Stomach smooth muscle (tissue), 2 donors: ENCODE measurements at regions not wholly inside any gene's neighbourhood (a gene's known extent, or its start where the extent isn't known, plus 50 kb on each side); places are given as distances from the start of the nearest gene placed in this dataset.

Source experiments
- H3K27ac ChIP-seq: one replicate; pipeline ENCODE4 v1.7.0; 2013; ENCODE audit warnings: mild to moderate bottlenecking, low read length, inconsistent platforms
- H3K27me3 ChIP-seq, 2 donors: one replicate each; pipeline ENCODE4 v1.7.0; 2013; ENCODE audit warnings: low read length in 2 of 2; ENCODE audit not compliant: insufficient read depth in 2 of 2, control insufficient read depth in 1 of 2
- H3K36me3 ChIP-seq, 2 donors: one replicate each; pipeline ENCODE4 v1.7.0; 2013; ENCODE audit warnings: low read length in 2 of 2; ENCODE audit not compliant: control insufficient read depth in 2 of 2, insufficient read depth in 2 of 2
- H3K4me1 ChIP-seq: one replicate; pipeline ENCODE4 v1.7.0; 2013; ENCODE audit warnings: low read length; ENCODE audit not compliant: control insufficient read depth, insufficient read depth
- H3K4me3 ChIP-seq, 2 donors: one replicate each; pipeline ENCODE4 v1.7.0; 2013; ENCODE audit warnings: low read length in 2 of 2
- H3K9ac ChIP-seq, 2 donors: one replicate each; pipeline ENCODE4 v1.7.0; 2013; ENCODE audit warnings: low read length in 2 of 2, mild to moderate bottlenecking in 1 of 2
- H3K9me3 ChIP-seq, 2 donors: one replicate each; pipeline ENCODE4 v1.7.0; 2013; ENCODE audit warnings: low read length in 2 of 2; ENCODE audit not compliant: control insufficient read depth in 2 of 2
- donor health status: healthy.
- donor health status: Pancreatic carcinoma.

DNA sequence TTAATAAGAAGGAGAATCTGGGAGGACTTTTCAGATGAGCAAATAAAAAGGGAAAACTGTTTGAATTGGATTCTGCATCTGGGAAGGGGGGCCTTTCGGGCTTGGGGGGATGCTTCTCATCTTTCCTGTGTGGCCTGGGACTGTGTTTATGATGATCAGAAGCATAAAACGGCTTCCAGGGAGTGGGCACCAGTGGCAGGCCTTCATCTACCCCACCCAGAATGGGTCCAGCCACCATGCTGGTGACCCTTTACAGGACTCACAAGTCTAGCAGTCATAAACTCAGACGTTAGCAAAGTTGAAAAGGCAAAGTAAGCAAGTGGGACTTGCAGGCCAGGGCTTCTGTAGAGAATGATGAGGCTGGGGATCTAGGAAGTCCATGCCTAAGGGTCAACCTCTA is 198.3 kb upstream of the ZMIZ1 start:
- Histone ChIP-seq H3K9me3 (no peaks in the 10 kb centered on the region), H3K36me3 (no peaks in the 10 kb centered on the region), H3K4me3 (no peak overlapping the region), H3K27me3 (no peaks in the 10 kb centered on the region), H3K27ac (no peak overlapping the region), H3K9ac (no peak overlapping the region), H3K4me1 (peaks cover 12% of the 10 kb centered on the region)

DNA sequence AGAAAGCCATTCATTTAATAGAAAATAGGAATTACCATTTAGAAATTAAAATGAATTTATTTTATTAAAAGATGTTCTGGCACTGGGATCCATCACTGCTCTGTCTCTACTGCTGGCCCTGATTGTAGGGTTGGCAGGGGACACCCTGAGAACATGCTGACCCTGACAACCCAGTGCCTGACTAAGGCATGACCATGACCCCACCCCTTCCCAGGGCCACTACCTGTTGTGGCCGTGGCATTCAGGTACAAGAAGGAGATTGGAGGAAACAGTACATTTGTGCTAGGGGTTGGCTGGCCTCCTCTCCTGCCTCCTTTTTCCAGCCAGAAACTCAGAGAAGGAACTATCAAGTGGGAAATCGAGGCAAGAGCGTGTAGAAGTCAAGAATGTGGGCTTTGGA is 197.0 kb upstream of the ZMIZ1 start:
- Histone ChIP-seq H3K27ac (no peak overlapping the region), H3K36me3 (no peaks in the 10 kb centered on the region), H3K9ac (no peak overlapping the region), H3K9me3 (no peaks in the 10 kb centered on the region), H3K4me3 (no peak overlapping the region), H3K4me1 (peaks cover 5% of the 10 kb centered on the region), H3K27me3 (no peaks in the 10 kb centered on the region)

DNA sequence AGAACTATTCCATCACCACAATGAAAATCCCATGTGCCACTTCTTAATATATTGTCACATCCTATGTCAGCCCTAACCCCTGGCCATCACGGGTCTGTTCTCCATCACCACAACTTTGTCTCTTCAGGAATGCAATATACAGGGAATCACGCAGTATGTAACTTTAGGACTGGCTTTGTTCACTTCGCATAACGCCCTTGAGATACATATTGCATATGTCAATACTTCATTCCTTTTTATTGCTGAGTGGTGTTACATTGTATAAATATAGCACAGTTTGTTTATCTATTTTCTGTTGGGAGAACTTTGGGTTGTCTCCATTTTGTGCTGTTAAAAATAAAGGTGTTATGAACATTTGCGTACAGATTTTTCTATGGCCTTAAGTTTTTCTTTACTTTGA is 195.4 kb upstream of the ZMIZ1 start:
- Histone ChIP-seq H3K4me3 (no peak overlapping the region), H3K9me3 (no peaks in the 10 kb centered on the region), H3K27ac (no peak overlapping the region), H3K9ac (no peak overlapping the region), H3K4me1 (peaks cover 2% of the 10 kb centered on the region), H3K27me3 (no peaks in the 10 kb centered on the region), H3K36me3 (no peaks in the 10 kb centered on the region)

DNA sequence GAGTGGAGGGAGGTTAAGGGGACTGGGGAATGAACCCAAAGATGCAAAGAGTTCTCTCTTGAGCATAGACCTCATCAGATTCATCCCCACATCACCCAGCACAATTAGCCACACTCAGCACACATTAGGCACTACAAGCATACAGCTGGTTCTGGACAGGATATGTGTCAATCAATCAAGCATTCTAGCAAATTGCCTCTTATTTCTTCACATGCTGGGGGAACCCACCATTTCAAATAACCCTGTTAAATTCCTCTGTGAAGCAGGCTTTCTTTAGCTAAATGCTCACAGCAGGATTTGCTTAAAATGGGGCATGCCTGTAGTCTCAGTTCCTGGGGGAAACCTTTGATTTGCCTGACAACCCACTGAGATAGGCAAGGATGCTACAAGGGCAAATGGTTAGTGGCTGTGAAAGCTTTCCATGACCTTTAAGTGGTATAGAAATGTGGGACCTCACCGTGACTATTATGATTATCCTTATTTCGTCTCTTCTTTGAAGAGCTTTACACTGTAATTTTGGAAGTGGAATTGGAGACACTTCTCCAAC is 193.4 kb upstream of the ZMIZ1 start:
- Histone ChIP-seq H3K9ac (no peak overlapping the region), H3K9me3 (no peaks in the 10 kb centered on the region), H3K4me1 (no peaks in the 10 kb centered on the region), H3K4me3 (no peak overlapping the region), H3K36me3 (no peaks in the 10 kb centered on the region), H3K27me3 (no peaks in the 10 kb centered on the region), H3K27ac (no peak overlapping the region)

DNA sequence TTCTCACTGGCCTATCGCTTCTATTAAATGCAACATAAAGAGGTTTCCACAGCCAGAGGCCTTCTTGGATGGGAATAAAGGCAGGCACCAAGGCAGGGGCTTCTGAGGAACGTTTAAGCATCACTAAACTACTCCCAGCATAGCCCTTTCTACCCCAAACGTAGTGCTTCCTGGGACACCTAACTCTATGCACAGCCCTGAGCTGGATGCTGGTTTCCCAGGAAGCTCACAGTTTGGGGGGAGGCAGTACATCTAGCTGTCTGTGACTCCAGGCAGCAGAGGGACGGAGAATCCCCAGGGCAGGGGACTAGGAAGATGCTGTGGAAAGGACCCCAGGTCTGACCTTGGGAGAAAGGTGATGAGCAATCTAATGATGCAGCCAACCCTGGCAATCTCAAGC is 192.8 kb upstream of the ZMIZ1 start:
- no peaks in the 10 kb centered on the region for H3K27me3 ChIP-seq
- H3K4me3 ChIP-seq: no peak overlapping the region
- no peak overlapping the region for H3K9ac ChIP-seq
- H3K4me1 ChIP-seq: no peaks in the 10 kb centered on the region
- no peak overlapping the region for H3K27ac ChIP-seq
- H3K36me3 ChIP-seq: no peaks in the 10 kb centered on the region
- no peaks in the 10 kb centered on the region for H3K9me3 ChIP-seq

DNA sequence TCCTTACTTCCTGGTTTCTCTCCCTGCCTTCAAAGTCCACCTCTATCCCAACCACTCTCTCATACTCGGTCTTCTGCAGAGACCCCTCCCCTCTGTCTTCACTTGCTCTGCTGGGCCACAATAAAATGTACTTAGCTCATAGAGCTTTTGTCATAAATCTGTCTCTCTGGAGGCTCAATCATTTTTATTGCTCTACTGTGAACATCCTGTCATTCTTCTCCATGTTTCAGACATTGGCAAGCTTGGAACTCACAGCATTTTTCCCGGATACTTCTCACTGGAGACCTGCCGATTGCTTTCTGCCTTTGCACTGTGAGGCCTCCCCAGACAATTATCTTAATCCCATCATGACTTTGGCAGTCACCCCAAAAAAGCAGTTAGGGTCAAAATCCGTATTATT is 192.3 kb upstream of the ZMIZ1 start:
- Histone ChIP-seq H3K27me3 (no peaks in the 10 kb centered on the region), H3K9me3 (no peaks in the 10 kb centered on the region), H3K36me3 (no peaks in the 10 kb centered on the region), H3K4me3 (no peak overlapping the region), H3K9ac (no peak overlapping the region), H3K4me1 (no peaks in the 10 kb centered on the region), H3K27ac (no peak overlapping the region)

DNA sequence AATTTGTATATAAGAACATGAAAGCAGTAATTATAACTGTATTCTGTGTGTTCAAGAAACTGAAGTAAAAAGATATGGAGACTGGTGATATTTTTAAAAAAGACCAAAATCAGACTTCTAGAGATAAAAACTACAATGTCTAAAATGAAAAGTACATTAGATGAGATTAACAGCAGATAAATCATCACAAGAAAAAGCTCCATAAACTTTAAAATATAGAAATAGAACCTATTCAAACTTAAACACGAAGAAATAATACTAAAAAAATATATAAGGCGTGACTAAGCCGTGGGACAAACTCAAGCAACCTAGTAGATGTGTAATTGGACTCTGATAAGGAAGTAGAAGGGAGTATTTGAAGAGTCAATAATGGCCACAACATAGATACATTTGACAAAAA is 189.1 kb upstream of the ZMIZ1 start:
- no peaks in the 10 kb centered on the region for H3K4me1 ChIP-seq

DNA sequence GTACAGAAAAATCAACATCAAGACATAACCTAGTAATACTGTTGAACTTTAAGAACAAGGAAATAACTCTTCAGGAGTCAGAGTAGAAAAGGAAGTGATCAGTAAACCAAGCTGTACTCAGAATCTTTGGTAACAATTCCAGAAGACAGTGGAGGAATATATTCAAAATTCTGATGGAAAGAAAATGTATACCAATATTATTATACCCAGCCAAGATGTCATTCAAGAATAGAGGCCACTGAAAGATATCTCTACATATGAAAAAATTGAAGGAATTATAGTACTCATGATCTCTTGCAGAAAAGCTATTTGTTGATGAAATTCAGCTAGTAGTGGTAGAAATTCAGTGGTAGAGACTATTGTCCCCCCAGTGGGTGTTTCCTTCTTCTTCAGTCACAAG is 182.6 kb upstream of the ZMIZ1 start:
- Histone ChIP-seq H3K9me3 (peaks cover 0 to 12% of the 10 kb centered on the region in 2 donors), H3K27ac (no peak overlapping the region), H3K36me3 (no peaks in the 10 kb centered on the region), H3K9ac (no peak overlapping the region), H3K4me1 (no peaks in the 10 kb centered on the region), H3K27me3 (no peaks in the 10 kb centered on the region), H3K4me3 (no peak overlapping the region)

More for the DNA sequence above, 189.1 kb upstream of the ZMIZ1 start:
- Histone ChIP-seq H3K4me3 (no peak overlapping the region), H3K9me3 (no peaks in the 10 kb centered on the region), H3K36me3 (no peaks in the 10 kb centered on the region), H3K27ac (no peak overlapping the region), H3K9ac (no peak overlapping the region), H3K27me3 (no peaks in the 10 kb centered on the region)

DNA sequence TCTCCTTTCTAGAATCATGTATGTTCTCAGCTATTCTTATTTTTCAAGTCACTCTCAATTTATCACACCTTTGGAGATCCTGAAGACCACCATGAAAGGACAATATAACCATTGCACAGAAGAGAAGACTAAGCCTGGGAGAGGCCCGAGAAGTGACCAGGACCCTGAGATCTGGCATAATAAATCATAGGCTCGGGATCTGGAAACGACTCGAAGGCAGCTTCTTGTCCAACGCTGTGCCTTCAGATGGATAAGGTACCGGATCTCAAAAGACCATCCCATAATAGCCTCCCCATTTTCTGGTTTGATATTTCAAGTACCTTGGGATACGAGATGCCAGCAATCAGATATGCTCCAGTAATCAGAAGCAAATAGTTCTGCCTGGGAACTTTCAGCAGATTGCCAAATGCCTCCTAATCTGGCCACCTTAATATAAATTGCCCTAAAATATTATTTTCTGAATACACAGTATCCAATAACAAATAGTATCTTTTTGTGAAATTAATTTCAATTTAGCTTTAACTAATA is 179.2 kb upstream of the ZMIZ1 start:
- Histone ChIP-seq H3K27ac (no peak overlapping the region), H3K9ac (no peak overlapping the region), H3K4me3 (no peak overlapping the region), H3K9me3 (peaks cover 0 to 12% of the 10 kb centered on the region in 2 donors), H3K4me1 (no peaks in the 10 kb centered on the region), H3K27me3 (peaks cover 0 to 3% of the 10 kb centered on the region in 2 donors), H3K36me3 (no peaks in the 10 kb centered on the region)

DNA sequence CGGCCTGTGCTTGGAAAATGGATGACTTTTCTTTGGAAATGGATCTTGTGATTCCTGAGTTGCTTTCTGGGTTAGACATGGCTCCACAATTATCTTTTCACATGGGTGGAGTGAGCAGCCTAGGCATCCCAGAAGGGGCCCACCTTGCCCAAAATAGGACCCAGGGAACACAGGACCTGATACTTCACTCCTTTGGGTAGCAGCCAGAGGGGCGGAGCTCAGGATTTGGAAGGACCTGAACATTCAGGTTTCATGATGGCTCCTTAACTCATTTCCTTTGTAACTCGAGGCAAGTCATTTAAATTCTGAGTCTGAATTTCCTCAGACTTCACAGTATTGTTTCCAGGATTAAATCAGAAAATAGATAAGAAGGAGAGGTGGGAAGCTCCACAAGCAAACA is 178.3 kb upstream of the ZMIZ1 start:
- H3K4me3 ChIP-seq: no peak overlapping the region
- peaks cover 0 to 3% of the 10 kb centered on the region in 2 donors for H3K27me3 ChIP-seq
- no peak overlapping the region for H3K27ac ChIP-seq
- no peak overlapping the region for H3K9ac ChIP-seq
- H3K9me3 ChIP-seq: peaks cover 0 to 8% of the 10 kb centered on the region in 2 donors
- no peaks in the 10 kb centered on the region for H3K4me1 ChIP-seq
- H3K36me3 ChIP-seq: no peaks in the 10 kb centered on the region

DNA sequence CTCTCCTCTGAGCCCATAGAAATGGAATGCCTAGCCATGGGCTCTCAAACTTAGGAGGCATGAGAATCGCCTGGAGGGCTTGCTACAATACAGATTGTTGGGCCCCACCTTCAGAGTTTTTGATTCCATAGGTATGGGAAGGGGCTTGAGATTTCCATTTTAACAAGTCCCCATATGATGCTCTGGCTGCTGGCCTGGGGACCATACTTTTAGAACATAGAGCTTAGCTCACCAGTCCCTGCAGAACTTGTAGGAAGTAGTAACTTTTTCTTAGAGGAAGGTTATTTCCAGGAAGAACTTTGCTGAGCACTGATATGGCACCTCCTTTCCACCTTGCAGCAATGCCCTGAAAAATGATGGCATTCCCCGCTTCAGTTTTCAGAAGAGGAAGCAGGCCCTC is 177.0 kb upstream of the ZMIZ1 start:
- Histone ChIP-seq H3K4me3 (no peak overlapping the region), H3K36me3 (no peaks in the 10 kb centered on the region), H3K27ac (no peak overlapping the region), H3K4me1 (no peaks in the 10 kb centered on the region), H3K27me3 (peaks cover 0 to 3% of the 10 kb centered on the region in 2 donors), H3K9me3 (no peaks in the 10 kb centered on the region), H3K9ac (no peak overlapping the region)
